ENCODE measurements at regions not wholly inside any gene's neighbourhood (a gene's known extent, or its start where the extent isn't known, plus 50 kb on each side); places are given as distances from the start of the nearest gene placed in this dataset.

- no peak for TF ChIP-seq CTCF (IDR thresholded peaks at IDR 0.05; ENCODE audit: insufficient read depth, low read length, poor library complexity, severe bottlenecking)
- TF ChIP-seq EZH2phosphoT487 (conservative IDR thresholded peaks at IDR 0.05; ENCODE audit: low read length): no peak
- Histone ChIP-seq H3K9me3 (ENCODE audit: insufficient read depth, low read length) (no peaks in the 10 kb centered on the region), H3K9ac (ENCODE audit: low read length) (no peak overlapping the region), H3K79me2 (ENCODE audit: insufficient read depth, low read length) (no peaks in the 10 kb centered on the region), H3K27me3 (ENCODE audit: low read length) (no peaks in the 10 kb centered on the region), H3K9me2 (replicated peaks; ENCODE audit: insufficient read depth, low read length) (no peaks in the 10 kb centered on the region), H3K4me2 (ENCODE audit: low read depth, low read length, poor library complexity, severe bottlenecking) (no peak overlapping the region), H3K4me3 (ENCODE audit: insufficient read depth, low read length, poor library complexity, severe bottlenecking) (no peak overlapping the region), H4K20me1 (ENCODE audit: low read depth, low read length) (no peaks in the 10 kb centered on the region), H2AFZ (ENCODE audit: low read depth, low read length, severe bottlenecking) (no peak overlapping the region), H3K27ac (ENCODE audit: low read depth, low read length) (no peak overlapping the region), H3F3A (ENCODE audit: insufficient read depth) (no peaks in the 10 kb centered on the region), H3K36me3 (ENCODE audit: low read length) (no peaks in the 10 kb centered on the region)
Measured at GRCh38 chr14:66306101-66306500, 180.1 kb upstream of the CCDC196 start.

- Histone ChIP-seq H4K20me1 (ENCODE audit: low read depth, low read length) (no peaks in the 10 kb centered on the region), H3K9ac (ENCODE audit: low read length) (no peak overlapping the region), H3K9me2 (replicated peaks; ENCODE audit: insufficient read depth, low read length) (no peaks in the 10 kb centered on the region), H3K9me3 (ENCODE audit: insufficient read depth, low read length) (no peaks in the 10 kb centered on the region), H3K27ac (ENCODE audit: low read depth, low read length) (no peak overlapping the region), H3K79me2 (ENCODE audit: insufficient read depth, low read length) (no peaks in the 10 kb centered on the region), H3K4me2 (ENCODE audit: low read depth, low read length, poor library complexity, severe bottlenecking) (no peak overlapping the region), H3K4me3 (ENCODE audit: insufficient read depth, low read length, poor library complexity, severe bottlenecking) (no peak overlapping the region), H3F3A (ENCODE audit: insufficient read depth) (no peaks in the 10 kb centered on the region), H2AFZ (ENCODE audit: low read depth, low read length, severe bottlenecking) (no peak overlapping the region), H3K27me3 (ENCODE audit: low read length) (no peaks in the 10 kb centered on the region), H3K36me3 (ENCODE audit: low read length) (no peaks in the 10 kb centered on the region)
- no peak for TF ChIP-seq CTCF (IDR thresholded peaks at IDR 0.05; ENCODE audit: insufficient read depth, low read length, poor library complexity, severe bottlenecking)
- TF ChIP-seq EZH2phosphoT487 (conservative IDR thresholded peaks at IDR 0.05; ENCODE audit: low read length): no peak
Measured at GRCh38 chr14:66311058-66311457, 175.1 kb upstream of the CCDC196 start.

- no peak overlapping the region for H3K9ac ChIP-seq (ENCODE audit: low read length)
- H3K4me3 ChIP-seq (ENCODE audit: insufficient read depth, low read length, poor library complexity, severe bottlenecking): no peak overlapping the region
- no peaks in the 10 kb centered on the region for H3K9me3 ChIP-seq (ENCODE audit: insufficient read depth, low read length)
- no peaks in the 10 kb centered on the region for H4K20me1 ChIP-seq (ENCODE audit: low read depth, low read length)
- H3K9me2 ChIP-seq (replicated peaks; ENCODE audit: insufficient read depth, low read length): no peaks in the 10 kb centered on the region
- no peak overlapping the region for H3K4me2 ChIP-seq (ENCODE audit: low read depth, low read length, poor library complexity, severe bottlenecking)
- no peaks in the 10 kb centered on the region for H3K79me2 ChIP-seq (ENCODE audit: insufficient read depth, low read length)
- no peaks in the 10 kb centered on the region for H3K27me3 ChIP-seq (ENCODE audit: low read length)
- no peaks in the 10 kb centered on the region for H3K36me3 ChIP-seq (ENCODE audit: low read length)
- H3K27ac ChIP-seq (ENCODE audit: low read depth, low read length): no peak overlapping the region
- no peak overlapping the region for H2AFZ ChIP-seq (ENCODE audit: low read depth, low read length, severe bottlenecking)
- TF ChIP-seq CTCF (IDR thresholded peaks at IDR 0.05; ENCODE audit: insufficient read depth, low read length, poor library complexity, severe bottlenecking) (no peak), EZH2phosphoT487 (conservative IDR thresholded peaks at IDR 0.05; ENCODE audit: low read length) (no peak)
- no peaks in the 10 kb centered on the region for H3F3A ChIP-seq (ENCODE audit: insufficient read depth)
Measured at GRCh38 chr14:66311990-66312389, 174.2 kb upstream of the CCDC196 start.

All from SU-DHL-6 (cell line).